GM12801 (cell line): ENCODE measurements at regions not wholly inside any gene's neighbourhood (a gene's known extent, or its start where the extent isn't known, plus 50 kb on each side); places are given as distances from the start of the nearest gene placed in this dataset.

Source experiments
- TF ChIP-seq, protein P1 (sequence below): IDR thresholded peaks from one replicate; pipeline ENCODE4 v1.5.1; 2011; ENCODE audit warnings: control low read depth; ENCODE audit not compliant: insufficient read length; ENCODE audit errors: extremely low read depth

DNA sequence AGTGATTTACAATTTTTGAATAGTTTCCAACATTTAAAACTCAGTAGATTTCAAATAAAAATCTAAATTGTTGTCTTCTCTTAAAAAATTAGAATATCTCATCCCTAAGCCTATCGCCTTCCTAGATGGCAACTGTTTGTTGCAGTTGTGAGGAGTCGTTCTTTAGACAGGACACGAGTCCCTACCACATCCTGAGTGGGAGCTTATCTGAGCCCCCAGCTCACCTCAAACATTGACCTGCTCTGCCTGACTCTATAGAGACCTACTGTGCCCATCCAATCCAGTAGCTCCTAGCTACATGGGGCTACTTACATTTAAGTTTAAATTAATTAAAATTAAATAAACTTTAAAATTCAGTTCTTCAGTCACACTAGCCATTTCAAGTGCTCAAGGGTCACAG, 434.7 kb downstream of the FOXO1 start:
- TF ChIP-seq, protein P1, sequence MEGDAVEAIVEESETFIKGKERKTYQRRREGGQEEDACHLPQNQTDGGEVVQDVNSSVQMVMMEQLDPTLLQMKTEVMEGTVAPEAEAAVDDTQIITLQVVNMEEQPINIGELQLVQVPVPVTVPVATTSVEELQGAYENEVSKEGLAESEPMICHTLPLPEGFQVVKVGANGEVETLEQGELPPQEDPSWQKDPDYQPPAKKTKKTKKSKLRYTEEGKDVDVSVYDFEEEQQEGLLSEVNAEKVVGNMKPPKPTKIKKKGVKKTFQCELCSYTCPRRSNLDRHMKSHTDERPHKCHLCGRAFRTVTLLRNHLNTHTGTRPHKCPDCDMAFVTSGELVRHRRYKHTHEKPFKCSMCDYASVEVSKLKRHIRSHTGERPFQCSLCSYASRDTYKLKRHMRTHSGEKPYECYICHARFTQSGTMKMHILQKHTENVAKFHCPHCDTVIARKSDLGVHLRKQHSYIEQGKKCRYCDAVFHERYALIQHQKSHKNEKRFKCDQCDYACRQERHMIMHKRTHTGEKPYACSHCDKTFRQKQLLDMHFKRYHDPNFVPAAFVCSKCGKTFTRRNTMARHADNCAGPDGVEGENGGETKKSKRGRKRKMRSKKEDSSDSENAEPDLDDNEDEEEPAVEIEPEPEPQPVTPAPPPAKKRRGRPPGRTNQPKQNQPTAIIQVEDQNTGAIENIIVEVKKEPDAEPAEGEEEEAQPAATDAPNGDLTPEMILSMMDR = no peak

DNA sequence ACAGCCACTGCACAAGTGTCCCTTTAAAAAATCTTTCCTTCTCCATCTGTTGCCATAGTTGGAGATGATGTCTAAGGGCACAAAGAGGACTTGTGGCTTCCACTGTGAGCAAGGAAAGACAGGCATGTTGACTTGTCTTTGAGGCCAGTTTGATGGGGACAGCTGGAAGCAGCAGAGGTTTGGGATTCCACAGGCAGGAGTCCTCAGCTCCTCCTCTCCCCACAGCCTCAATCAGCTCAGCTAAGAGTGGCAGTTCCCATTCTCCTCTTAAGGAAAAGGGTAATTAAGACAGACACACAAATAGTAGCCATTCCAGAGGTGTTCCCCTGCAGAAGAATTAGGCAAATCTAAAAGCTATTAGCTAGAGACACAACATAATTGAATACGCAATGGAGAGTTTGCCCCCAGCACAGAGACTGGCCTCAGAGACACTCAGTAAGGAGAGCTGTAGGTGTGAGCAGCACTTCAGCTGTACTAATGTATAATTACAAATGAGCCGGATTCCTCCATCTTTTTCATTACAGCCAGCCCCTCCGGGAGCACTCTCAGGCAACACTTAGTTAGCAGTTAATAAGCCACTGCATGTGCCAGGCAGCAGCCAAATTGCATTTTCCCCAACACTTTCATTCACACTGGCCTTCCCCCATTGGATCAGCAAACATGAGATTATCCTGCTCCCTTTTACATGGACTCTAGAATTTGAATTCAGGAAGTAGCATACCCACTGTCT, 434.0 kb downstream of the FOXO1 start:
- TF ChIP-seq, protein P1 = no peak

DNA sequence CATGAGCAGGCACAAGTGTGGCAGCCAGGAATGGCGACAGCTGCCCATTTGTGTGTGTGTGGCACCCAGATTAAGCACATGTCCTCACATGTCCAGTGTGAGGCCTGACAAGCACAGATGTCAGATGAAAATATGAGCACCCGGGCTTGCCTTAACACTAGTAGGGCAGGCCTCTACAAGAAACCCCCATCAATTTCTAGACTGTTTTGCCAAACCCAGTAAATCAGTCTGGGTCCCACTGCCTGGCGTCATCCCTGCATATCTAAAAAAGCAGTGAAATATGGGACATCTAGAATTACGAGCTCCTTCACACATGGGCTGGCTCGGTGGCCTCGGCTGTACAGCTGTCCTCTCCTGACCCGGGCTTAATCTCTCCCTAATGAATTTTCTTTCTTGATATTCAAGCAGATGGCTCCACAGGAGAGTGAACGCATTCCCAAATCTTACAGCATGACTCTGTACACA, 432.7 kb downstream of the FOXO1 start:
- TF ChIP-seq, protein P1 = no peak

DNA sequence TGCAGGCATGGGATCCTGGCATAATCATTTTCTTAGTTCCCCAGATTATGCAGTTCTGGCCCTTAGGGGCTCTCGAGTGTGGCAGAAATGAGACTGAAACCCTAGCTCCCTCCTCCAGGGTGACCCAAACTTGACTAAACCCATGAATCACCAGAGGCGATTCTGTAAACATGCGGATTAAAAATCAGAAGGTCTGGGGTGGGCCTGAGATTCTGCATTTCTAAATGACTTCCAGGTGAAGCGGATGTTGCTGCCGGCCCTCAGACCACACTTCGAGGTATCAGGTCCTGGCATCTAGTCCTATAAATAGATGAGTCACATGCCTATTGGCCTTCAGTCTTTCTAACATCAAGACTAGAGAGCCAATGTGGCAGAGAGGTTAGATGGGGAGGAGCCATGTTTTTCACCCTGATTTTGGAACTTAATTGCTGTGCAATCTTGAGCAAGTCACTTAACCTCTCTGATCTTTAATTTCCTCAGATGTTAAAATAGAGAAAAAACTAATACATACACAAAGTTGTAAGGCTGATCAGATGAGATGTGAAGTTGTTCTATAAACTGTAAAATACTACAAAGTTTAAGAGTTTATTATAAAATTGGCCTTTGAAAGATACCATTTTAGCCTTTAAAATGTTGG, 431.2 kb downstream of the FOXO1 start:
- TF ChIP-seq, protein P1 = no peak

DNA sequence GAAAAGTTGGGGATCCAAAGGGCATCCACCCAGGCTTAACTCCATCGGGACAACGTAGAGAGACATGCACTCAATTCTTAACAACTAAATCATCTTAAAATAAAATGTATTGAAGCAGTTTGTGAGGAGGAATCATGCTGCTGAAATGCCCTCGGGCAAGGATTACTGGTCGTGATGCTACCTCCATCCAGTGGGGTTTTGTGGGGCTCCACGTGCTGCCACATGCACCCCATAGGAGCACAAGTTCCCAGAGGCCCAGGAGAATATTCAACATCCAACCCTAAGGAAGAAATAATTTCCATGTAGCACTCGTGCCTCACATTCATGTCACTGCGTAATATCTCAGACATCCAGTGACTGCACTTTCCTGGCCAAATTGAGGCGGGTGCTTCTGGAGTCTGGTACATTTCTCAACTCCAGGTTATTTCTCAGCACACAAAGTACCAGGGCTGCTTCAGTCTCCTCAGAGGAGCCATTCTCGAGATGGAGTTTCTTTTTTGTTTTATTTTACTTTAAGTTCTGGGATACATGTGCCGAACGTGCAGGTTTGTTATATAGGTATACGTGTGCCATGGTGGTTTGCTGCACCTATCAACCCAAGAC, 429.8 kb downstream of the FOXO1 start:
- TF ChIP-seq, protein P1 = no peak

DNA sequence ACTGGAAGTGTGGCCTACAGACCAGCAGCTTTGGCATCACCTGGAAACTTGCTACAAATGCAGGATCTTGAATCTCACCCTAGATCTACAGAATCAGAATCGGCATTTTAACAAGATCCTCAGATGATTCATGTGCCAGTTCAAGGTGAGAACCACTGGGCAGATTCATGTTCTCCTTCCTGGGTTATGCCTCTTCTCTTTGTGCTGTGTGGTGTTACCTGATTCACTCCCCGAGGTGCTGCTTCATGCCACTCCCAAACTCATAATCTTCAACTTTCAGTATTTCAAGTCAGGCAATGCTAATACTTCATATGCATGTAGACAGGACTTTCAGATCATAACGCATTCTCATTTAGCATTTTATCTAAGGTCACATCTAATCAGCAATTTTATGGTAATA, 427.7 kb downstream of the FOXO1 start:
- TF ChIP-seq, protein P1 = no peak

DNA sequence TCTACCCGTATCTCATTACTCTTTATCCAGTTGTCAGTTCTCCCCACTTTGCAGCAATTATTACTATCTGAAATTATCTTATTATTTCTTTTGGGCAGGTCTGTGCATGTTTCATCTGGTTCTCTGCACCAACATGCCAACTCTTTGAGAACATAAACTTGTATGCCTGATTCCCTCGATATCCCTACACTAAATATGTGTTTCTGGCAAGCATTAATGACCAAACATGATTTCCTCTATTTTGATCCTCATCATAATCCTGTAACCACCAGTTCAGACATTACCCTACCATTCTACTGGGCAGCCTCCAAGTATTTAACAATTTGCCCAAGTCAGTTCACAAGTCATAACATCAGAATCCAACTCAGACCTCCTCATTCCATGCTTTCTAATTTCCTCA, 426.1 kb downstream of the FOXO1 start:
- TF ChIP-seq, protein P1 = no peak
